ENCODE measurements at regions not wholly inside any gene's neighbourhood (a gene's known extent, or its start where the extent isn't known, plus 50 kb on each side); places are given as distances from the start of the nearest gene placed in this dataset.
"Not testable (repeated sequence)": the region's sequence is repeated elsewhere in the genome, so short reads cannot be mapped to it uniquely, and the experiment has no call there.

DNA sequence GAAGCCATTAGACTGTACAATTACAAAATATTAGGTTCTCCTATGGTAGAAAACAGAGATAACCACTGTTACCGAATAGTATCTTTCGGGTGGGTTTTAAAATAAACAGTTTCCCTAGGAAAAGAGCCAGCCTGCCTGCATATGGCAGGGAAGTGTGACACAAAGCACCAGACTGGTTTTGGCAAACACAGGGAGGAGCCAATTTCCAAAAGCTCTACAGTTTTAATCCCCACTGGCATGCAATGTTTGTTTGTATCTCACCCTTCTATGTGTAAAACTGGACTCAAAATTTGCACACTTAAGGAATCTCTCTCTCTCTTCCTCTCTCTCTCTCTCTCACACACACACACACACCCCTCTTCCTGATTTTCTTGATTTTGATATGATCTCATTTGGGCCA lies 261.7 kb downstream of the ETV1 start:
- Histone ChIP-seq H3K27ac (ENCODE audit: low read depth, low read length) (no peak overlapping the region), H3K56ac (ENCODE audit: low read length) (no peak overlapping the region), H3K4me2 (ENCODE audit: low read length) (no peak overlapping the region), H3K4me3 (ENCODE audit: low read length) (no peak overlapping the region), H2AK5ac (ENCODE audit: low read length) (no peak overlapping the region), H2BK15ac (replicated peaks; ENCODE audit: low read depth) (no peak overlapping the region), H3K27me3 (ENCODE audit: insufficient read depth, low read length, poor library complexity) (no peaks in the 10 kb centered on the region), H4K8ac (ENCODE audit: low read depth, low read length) (no peak overlapping the region), H4K5ac (ENCODE audit: low read length) (no peak overlapping the region), H3K23ac (ENCODE audit: low read length) (no peak overlapping the region), H2BK5ac (ENCODE audit: low read length) (no peak overlapping the region), H3K9ac (ENCODE audit: low read length) (no peak overlapping the region), H3K4ac (ENCODE audit: low read depth, low read length) (no peak overlapping the region), H3K18ac (ENCODE audit: low read length) (no peak overlapping the region), H3K79me2 (ENCODE audit: control insufficient read depth, insufficient read depth, low read length) (no peaks in the 10 kb centered on the region), H3K4me1 (ENCODE audit: control insufficient read depth, low read depth, low read length) (no peaks in the 10 kb centered on the region), H3K79me1 (ENCODE audit: low read length) (no peaks in the 10 kb centered on the region), H3K36me3 (ENCODE audit: control insufficient read depth, insufficient read depth, low read length) (no peaks in the 10 kb centered on the region), H2BK120ac (ENCODE audit: low read depth, low read length) (no peak overlapping the region)
- no peak for DNase-seq
- WGBS (ENCODE audit: extremely low coverage, insufficient coverage, low lambda C conversion rate), result no CpG with 5 or more reads among the region's 2 CpGs

DNA sequence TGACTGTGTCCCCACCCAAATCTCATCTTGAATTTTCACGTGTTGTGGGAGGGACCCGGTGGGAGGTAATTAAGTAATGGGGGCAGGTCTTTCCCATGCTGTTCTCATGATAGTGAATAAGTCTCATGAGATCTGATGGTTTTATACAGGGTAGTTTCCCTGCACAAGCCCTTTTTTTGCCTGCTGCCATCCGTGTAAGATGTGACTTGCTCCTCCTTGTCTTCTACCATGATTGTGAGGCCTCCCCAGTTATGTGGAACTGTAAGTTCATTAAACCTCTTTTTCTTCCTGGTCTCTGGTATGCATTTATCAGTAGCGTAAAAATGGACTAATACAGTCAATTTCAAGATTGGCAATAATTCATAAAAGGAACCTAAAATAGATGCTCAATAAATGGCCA lies 261.0 kb downstream of the ETV1 start:
- WGBS (ENCODE audit: extremely low coverage, insufficient coverage, low lambda C conversion rate), result no CpG with 5 or more reads among the region's 4 CpGs
- not testable (repeated sequence) for H3K56ac ChIP-seq (ENCODE audit: low read length); H3K4me3 ChIP-seq (ENCODE audit: low read length); H3K79me1 ChIP-seq (ENCODE audit: low read length); H4K5ac ChIP-seq (ENCODE audit: low read length); H3K27me3 ChIP-seq (ENCODE audit: insufficient read depth, low read length, poor library complexity); H3K4ac ChIP-seq (ENCODE audit: low read depth, low read length); H3K27ac ChIP-seq (ENCODE audit: low read depth, low read length); H3K79me2 ChIP-seq (ENCODE audit: control insufficient read depth, insufficient read depth, low read length); H3K9ac ChIP-seq (ENCODE audit: low read length); H3K23ac ChIP-seq (ENCODE audit: low read length); H3K18ac ChIP-seq (ENCODE audit: low read length); H2BK15ac ChIP-seq (replicated peaks; ENCODE audit: low read depth); H2BK120ac ChIP-seq (ENCODE audit: low read depth, low read length); H4K8ac ChIP-seq (ENCODE audit: low read depth, low read length); H2BK5ac ChIP-seq (ENCODE audit: low read length); DNase-seq; H2AK5ac ChIP-seq (ENCODE audit: low read length); H3K36me3 ChIP-seq (ENCODE audit: control insufficient read depth, insufficient read depth, low read length); H3K4me1 ChIP-seq (ENCODE audit: control insufficient read depth, low read depth, low read length); H3K4me2 ChIP-seq (ENCODE audit: low read length)

- H3K18ac ChIP-seq (ENCODE audit: low read length), result no peak overlapping the region
- H3K56ac ChIP-seq (ENCODE audit: low read length), result no peak overlapping the region
- DNase-seq, result no peak
- H4K8ac ChIP-seq (ENCODE audit: low read depth, low read length), result no peak overlapping the region
- no peak overlapping the region for H2AK5ac ChIP-seq (ENCODE audit: low read length)
- no peaks in the 10 kb centered on the region for H3K4me1 ChIP-seq (ENCODE audit: control insufficient read depth, low read depth, low read length)
- H2BK15ac ChIP-seq (replicated peaks; ENCODE audit: low read depth), result no peak overlapping the region
- H3K79me2 ChIP-seq (ENCODE audit: control insufficient read depth, insufficient read depth, low read length), result no peaks in the 10 kb centered on the region
- no peaks in the 10 kb centered on the region for H3K36me3 ChIP-seq (ENCODE audit: control insufficient read depth, insufficient read depth, low read length)
- H3K4me2 ChIP-seq (ENCODE audit: low read length), result no peak overlapping the region
- H3K27me3 ChIP-seq (ENCODE audit: insufficient read depth, low read length, poor library complexity), result no peaks in the 10 kb centered on the region
- no peaks in the 10 kb centered on the region for H3K79me1 ChIP-seq (ENCODE audit: low read length)
- H2BK120ac ChIP-seq (ENCODE audit: low read depth, low read length), result no peak overlapping the region
- no peak overlapping the region for H3K4me3 ChIP-seq (ENCODE audit: low read length)
- H2BK5ac ChIP-seq (ENCODE audit: low read length), result no peak overlapping the region
- no peak overlapping the region for H3K27ac ChIP-seq (ENCODE audit: low read depth, low read length)
- H4K5ac ChIP-seq (ENCODE audit: low read length), result no peak overlapping the region
- no peak overlapping the region for H3K4ac ChIP-seq (ENCODE audit: low read depth, low read length)
- no peak overlapping the region for H3K23ac ChIP-seq (ENCODE audit: low read length)
- no peak overlapping the region for H3K9ac ChIP-seq (ENCODE audit: low read length)
Measured at GRCh38 chr7:13731643-13732042, 257.8 kb downstream of the ETV1 start.

- no peak overlapping the region for H3K4me2 ChIP-seq (ENCODE audit: low read length)
- H2BK120ac ChIP-seq (ENCODE audit: low read depth, low read length), result no peak overlapping the region
- H3K23ac ChIP-seq (ENCODE audit: low read length), result no peak overlapping the region
- no peak overlapping the region for H2BK5ac ChIP-seq (ENCODE audit: low read length)
- no peaks in the 10 kb centered on the region for H3K36me3 ChIP-seq (ENCODE audit: control insufficient read depth, insufficient read depth, low read length)
- no CpG with 5 or more reads among the region's 2 CpGs for WGBS (ENCODE audit: extremely low coverage, insufficient coverage, low lambda C conversion rate)
- H3K79me2 ChIP-seq (ENCODE audit: control insufficient read depth, insufficient read depth, low read length), result no peaks in the 10 kb centered on the region
- H3K79me1 ChIP-seq (ENCODE audit: low read length), result no peaks in the 10 kb centered on the region
- DNase-seq, result no peak
- H2BK15ac ChIP-seq (replicated peaks; ENCODE audit: low read depth), result no peak overlapping the region
- H3K9ac ChIP-seq (ENCODE audit: low read length), result no peak overlapping the region
- no peak overlapping the region for H3K4me3 ChIP-seq (ENCODE audit: low read length)
- no peaks in the 10 kb centered on the region for H3K4me1 ChIP-seq (ENCODE audit: control insufficient read depth, low read depth, low read length)
- H3K27ac ChIP-seq (ENCODE audit: low read depth, low read length), result no peak overlapping the region
- no peak overlapping the region for H3K18ac ChIP-seq (ENCODE audit: low read length)
- H4K8ac ChIP-seq (ENCODE audit: low read depth, low read length), result no peak overlapping the region
- no peaks in the 10 kb centered on the region for H3K27me3 ChIP-seq (ENCODE audit: insufficient read depth, low read length, poor library complexity)
- H4K5ac ChIP-seq (ENCODE audit: low read length), result no peak overlapping the region
- H3K56ac ChIP-seq (ENCODE audit: low read length), result no peak overlapping the region
- no peak overlapping the region for H3K4ac ChIP-seq (ENCODE audit: low read depth, low read length)
- no peak overlapping the region for H2AK5ac ChIP-seq (ENCODE audit: low read length)
Measured at GRCh38 chr7:13737563-13737962, 251.9 kb downstream of the ETV1 start.

GRCh38 chr7:13742126-13742525 lies 247.3 kb downstream of the ETV1 start:
- Histone ChIP-seq H2AK5ac (ENCODE audit: low read length) (no peak overlapping the region), H2BK120ac (ENCODE audit: low read depth, low read length) (no peak overlapping the region), H3K9ac (ENCODE audit: low read length) (no peak overlapping the region), H3K79me1 (ENCODE audit: low read length) (no peaks in the 10 kb centered on the region), H3K4me1 (ENCODE audit: control insufficient read depth, low read depth, low read length) (no peaks in the 10 kb centered on the region), H3K18ac (ENCODE audit: low read length) (no peak overlapping the region), H3K56ac (ENCODE audit: low read length) (no peak overlapping the region), H3K4ac (ENCODE audit: low read depth, low read length) (no peak overlapping the region), H3K4me2 (ENCODE audit: low read length) (no peak overlapping the region), H2BK15ac (replicated peaks; ENCODE audit: low read depth) (no peak overlapping the region), H3K36me3 (ENCODE audit: control insufficient read depth, insufficient read depth, low read length) (no peaks in the 10 kb centered on the region), H4K8ac (ENCODE audit: low read depth, low read length) (no peak overlapping the region), H4K5ac (ENCODE audit: low read length) (no peak overlapping the region), H3K23ac (ENCODE audit: low read length) (no peak overlapping the region), H3K4me3 (ENCODE audit: low read length) (no peak overlapping the region), H3K79me2 (ENCODE audit: control insufficient read depth, insufficient read depth, low read length) (no peaks in the 10 kb centered on the region), H2BK5ac (ENCODE audit: low read length) (no peak overlapping the region), H3K27ac (ENCODE audit: low read depth, low read length) (no peak overlapping the region), H3K27me3 (ENCODE audit: insufficient read depth, low read length, poor library complexity) (no peaks in the 10 kb centered on the region)
- no CpG with 5 or more reads among the region's 2 CpGs for WGBS (ENCODE audit: extremely low coverage, insufficient coverage, low lambda C conversion rate)
- peak; percentile 89 for DNase-seq

GRCh38 chr7:13742811-13743210 lies 246.7 kb downstream of the ETV1 start:
- no peak overlapping the region for H3K23ac ChIP-seq (ENCODE audit: low read length)
- no peak overlapping the region for H2BK120ac ChIP-seq (ENCODE audit: low read depth, low read length)
- no peak overlapping the region for H2AK5ac ChIP-seq (ENCODE audit: low read length)
- no peaks in the 10 kb centered on the region for H3K79me2 ChIP-seq (ENCODE audit: control insufficient read depth, insufficient read depth, low read length)
- H3K4ac ChIP-seq (ENCODE audit: low read depth, low read length), result no peak overlapping the region
- H3K18ac ChIP-seq (ENCODE audit: low read length), result no peak overlapping the region
- no peak overlapping the region for H3K4me2 ChIP-seq (ENCODE audit: low read length)
- no peak overlapping the region for H2BK5ac ChIP-seq (ENCODE audit: low read length)
- H3K36me3 ChIP-seq (ENCODE audit: control insufficient read depth, insufficient read depth, low read length), result no peaks in the 10 kb centered on the region
- no peaks in the 10 kb centered on the region for H3K79me1 ChIP-seq (ENCODE audit: low read length)
- H3K4me3 ChIP-seq (ENCODE audit: low read length), result no peak overlapping the region
- H3K27ac ChIP-seq (ENCODE audit: low read depth, low read length), result no peak overlapping the region
- H3K9ac ChIP-seq (ENCODE audit: low read length), result no peak overlapping the region
- H3K56ac ChIP-seq (ENCODE audit: low read length), result no peak overlapping the region
- no CpG with 5 or more reads among the region's 1 CpG for WGBS (ENCODE audit: extremely low coverage, insufficient coverage, low lambda C conversion rate)
- peak; percentile 42 for DNase-seq
- no peaks in the 10 kb centered on the region for H3K4me1 ChIP-seq (ENCODE audit: control insufficient read depth, low read depth, low read length)
- no peak overlapping the region for H4K8ac ChIP-seq (ENCODE audit: low read depth, low read length)
- no peak overlapping the region for H4K5ac ChIP-seq (ENCODE audit: low read length)
- H2BK15ac ChIP-seq (replicated peaks; ENCODE audit: low read depth), result no peak overlapping the region
- no peaks in the 10 kb centered on the region for H3K27me3 ChIP-seq (ENCODE audit: insufficient read depth, low read length, poor library complexity)

Data from mesendoderm (in vitro differentiated cells).